OCI-LY1 (cell line): ENCODE measurements at regions not wholly inside any gene's neighbourhood (a gene's known extent, or its start where the extent isn't known, plus 50 kb on each side); places are given as distances from the start of the nearest gene placed in this dataset.
"Not testable (repeated sequence)": the region's sequence is repeated elsewhere in the genome, so short reads cannot be mapped to it uniquely, and the experiment has no call there.

Experiments
- CTCF ChIP-seq: fragments of 200-600 bp; sonication (generic), shearing (Covaris generic); IDR thresholded peaks from 2 replicates; pipeline ENCODE4 v1.5.1; 2017; ENCODE audit warnings: mild to moderate bottlenecking, antibody characterized with exemption, low read length, moderate library complexity, mixed read lengths
- EZH2 ChIP-seq: fragments of 200-600 bp; sonication (generic), shearing (Covaris generic); IDR thresholded peaks from 2 replicates; pipeline ENCODE4 v1.8.0; 2017; ENCODE audit warnings: borderline replicate concordance, mixed run types, mild to moderate bottlenecking, antibody characterized with exemption, low read length, moderate library complexity, mixed read lengths

DNA sequence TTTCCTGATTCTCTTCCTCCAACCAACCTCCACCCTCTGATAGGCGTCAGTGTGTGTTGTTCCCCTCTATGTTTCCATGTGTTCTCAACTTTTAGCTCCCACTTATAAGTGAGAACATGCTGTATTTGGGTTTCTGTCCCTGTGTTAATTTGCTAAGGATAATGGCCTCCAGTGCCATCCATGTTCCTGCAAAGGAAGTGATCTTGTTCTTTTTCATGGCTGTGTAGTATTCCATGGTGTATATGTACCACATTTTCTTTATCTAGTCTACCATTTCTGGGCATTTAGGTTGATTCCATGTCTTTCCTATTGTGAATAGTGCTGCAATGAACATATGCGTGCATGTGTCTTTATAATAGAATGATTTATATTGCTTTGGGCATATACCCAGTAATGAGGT, 107.1 kb upstream of the CPHXL start:
- TF ChIP-seq CTCF, EZH2: not testable (repeated sequence)
